ENCODE measurements at regions not wholly inside any gene's neighbourhood (a gene's known extent, or its start where the extent isn't known, plus 50 kb on each side); places are given as distances from the start of the nearest gene placed in this dataset.

GRCh38 chr1:219825355-219825754 is 103.0 kb downstream of the SLC30A10 start:
- TF ChIP-seq GATA3 (IDR thresholded peaks at IDR 0.05; ENCODE audit: low read depth, low read length), result no peak
- no peak for TF ChIP-seq GATA2 (IDR thresholded peaks at IDR 0.05; ENCODE audit: low read depth, low read length)

All from SH-SY5Y (cell line).